ENCODE measurements at regions not wholly inside any gene's neighbourhood (a gene's known extent, or its start where the extent isn't known, plus 50 kb on each side); places are given as distances from the start of the nearest gene placed in this dataset.

DNA sequence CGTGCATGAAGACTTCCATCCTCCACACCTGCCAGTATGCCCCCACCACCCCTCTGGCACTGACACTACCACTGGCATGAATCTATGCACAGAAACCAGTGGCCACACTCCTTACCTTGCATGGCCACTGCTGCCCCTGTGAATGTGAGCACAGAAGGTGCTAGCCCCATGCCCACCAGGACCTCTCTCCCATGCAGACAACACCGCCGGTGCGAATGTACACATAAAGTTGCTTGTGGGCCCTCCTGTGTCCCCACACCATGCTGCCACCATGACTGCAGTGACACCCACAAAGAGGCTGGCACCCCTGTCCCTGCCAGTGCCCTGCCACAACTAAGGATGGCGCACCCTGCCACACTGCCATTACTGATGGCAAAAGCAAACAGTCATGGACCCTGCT lies 289.5 kb upstream of the KCND2 start:
- CTCF ChIA-PET, result no interaction called here
- ATAC-seq (ENCODE audit: low read depth), result no peak

DNA sequence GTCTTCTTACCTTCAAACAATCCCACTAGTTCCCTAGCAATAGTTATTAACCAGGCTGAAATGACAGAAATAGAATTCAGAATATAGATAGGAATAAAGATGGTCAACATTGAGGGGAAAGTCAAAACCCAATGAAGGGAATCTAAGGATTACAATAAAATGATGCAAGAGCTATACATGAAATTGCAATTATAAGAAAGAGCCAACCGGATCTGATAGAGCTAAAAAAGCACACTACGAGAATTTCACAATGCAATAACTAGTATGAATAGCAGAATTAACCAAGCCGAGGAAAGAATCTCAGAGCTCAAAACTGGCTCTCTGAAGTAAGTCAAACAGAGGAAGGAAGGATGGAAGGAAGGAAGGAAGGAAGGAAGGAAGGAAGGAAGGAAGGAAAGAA lies 288.7 kb upstream of the KCND2 start:
- H3K4me3 Mint-ChIP-seq, result no peak overlapping the region
- no peaks in the 10 kb centered on the region for H3K27me3 Mint-ChIP-seq
- H3K9me3 Mint-ChIP-seq (ENCODE audit: insufficient read depth), result peaks cover 5% of the 10 kb centered on the region
- Histone ChIP-seq H3K79me2 (ENCODE audit: control insufficient read depth, insufficient read depth, low read length) (no peaks in the 10 kb centered on the region), H3K27ac (ENCODE audit: low read length in 2 of 2) (no peak overlapping the region), H2AFZ (ENCODE audit: insufficient read depth, low read depth, low read length, poor library complexity, severe bottlenecking) (no peak overlapping the region), H3K4me1 (ENCODE audit: control insufficient read depth in 2 of 2, insufficient read depth in 2 of 2, low read length in 2 of 2) (no peaks in the 10 kb centered on the region), H4K20me1 (ENCODE audit: control insufficient read depth, insufficient read depth, low read length, poor library complexity, severe bottlenecking) (no peaks in the 10 kb centered on the region), H3K9ac (ENCODE audit: low read length) (no peak overlapping the region), H3K27me3 (replicated peaks in 1 of 4; ENCODE audit: control extremely low read depth in 1 of 4, control insufficient read depth in 3 of 4, insufficient read depth in 4 of 4, low read length in 3 of 4) (no peaks in the 10 kb centered on the region), H3K9me3 (ENCODE audit: control extremely low read depth in 1 of 3, control insufficient read depth in 2 of 3, insufficient read depth in 1 of 3, low read length in 2 of 3) (peaks cover 0 to 9% (median 0%) of the 10 kb centered on the region in 3 donors), H3K4me2 (replicated peaks; ENCODE audit: low read depth, low read length, poor library complexity, severe bottlenecking) (no peak overlapping the region), H3K4me3 (ENCODE audit: control extremely low read depth in 1 of 5, extremely low read depth in 1 of 5, insufficient read depth in 1 of 5, low read depth in 2 of 5, low read length in 4 of 5) (no peak overlapping the region), H3K36me3 (replicated peaks in 1 of 2; ENCODE audit: control extremely low read depth in 1 of 2, control insufficient read depth in 1 of 2, extremely low read depth in 1 of 2, insufficient read depth in 2 of 2, low read length in 1 of 2) (no peaks in the 10 kb centered on the region)
- TF ChIP-seq, protein P1, sequence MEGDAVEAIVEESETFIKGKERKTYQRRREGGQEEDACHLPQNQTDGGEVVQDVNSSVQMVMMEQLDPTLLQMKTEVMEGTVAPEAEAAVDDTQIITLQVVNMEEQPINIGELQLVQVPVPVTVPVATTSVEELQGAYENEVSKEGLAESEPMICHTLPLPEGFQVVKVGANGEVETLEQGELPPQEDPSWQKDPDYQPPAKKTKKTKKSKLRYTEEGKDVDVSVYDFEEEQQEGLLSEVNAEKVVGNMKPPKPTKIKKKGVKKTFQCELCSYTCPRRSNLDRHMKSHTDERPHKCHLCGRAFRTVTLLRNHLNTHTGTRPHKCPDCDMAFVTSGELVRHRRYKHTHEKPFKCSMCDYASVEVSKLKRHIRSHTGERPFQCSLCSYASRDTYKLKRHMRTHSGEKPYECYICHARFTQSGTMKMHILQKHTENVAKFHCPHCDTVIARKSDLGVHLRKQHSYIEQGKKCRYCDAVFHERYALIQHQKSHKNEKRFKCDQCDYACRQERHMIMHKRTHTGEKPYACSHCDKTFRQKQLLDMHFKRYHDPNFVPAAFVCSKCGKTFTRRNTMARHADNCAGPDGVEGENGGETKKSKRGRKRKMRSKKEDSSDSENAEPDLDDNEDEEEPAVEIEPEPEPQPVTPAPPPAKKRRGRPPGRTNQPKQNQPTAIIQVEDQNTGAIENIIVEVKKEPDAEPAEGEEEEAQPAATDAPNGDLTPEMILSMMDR (IDR thresholded peaks at IDR 0.05), result no peak
- no peak for TF ChIP-seq EZH2 (IDR thresholded peaks at IDR 0.05; ENCODE audit: borderline replicate concordance, insufficient read depth, low read depth, low read length, poor library complexity, severe bottlenecking)
- ATAC-seq (ENCODE audit: low read depth) (no peak), DNase-seq (no peak)
- ChIA-PET CTCF (no interaction called here), POLR2A (no interaction called here)
- H3K27ac Mint-ChIP-seq, result no peak overlapping the region
- 100% methylated on average over 1 of the region's 3 CpGs for WGBS (ENCODE audit: insufficient coverage)
- intact Hi-C loops (cut with micrococcal nuclease), result no loop called here
- H3K4me1 Mint-ChIP-seq, result no peaks in the 10 kb centered on the region

More for the DNA sequence above, 289.5 kb upstream of the KCND2 start:
- intact Hi-C loops (cut with micrococcal nuclease), result no loop called here
- Mint-ChIP-seq H3K27ac (no peak overlapping the region), H3K9me3 (ENCODE audit: insufficient read depth) (peaks cover 5% of the 10 kb centered on the region), H3K27me3 (no peaks in the 10 kb centered on the region), H3K4me1 (no peaks in the 10 kb centered on the region), H3K4me3 (no peak overlapping the region)
- Histone ChIP-seq H4K20me1 (ENCODE audit: control insufficient read depth, insufficient read depth, low read length, poor library complexity, severe bottlenecking) (no peaks in the 10 kb centered on the region), H3K79me2 (ENCODE audit: control insufficient read depth, insufficient read depth, low read length) (no peaks in the 10 kb centered on the region), H3K9me3 (ENCODE audit: control extremely low read depth in 1 of 3, control insufficient read depth in 2 of 3, insufficient read depth in 1 of 3, low read length in 2 of 3) (peaks cover 0 to 9% (median 0%) of the 10 kb centered on the region in 3 donors), H3K36me3 (replicated peaks in 1 of 2; ENCODE audit: control extremely low read depth in 1 of 2, control insufficient read depth in 1 of 2, extremely low read depth in 1 of 2, insufficient read depth in 2 of 2, low read length in 1 of 2) (no peaks in the 10 kb centered on the region), H2AFZ (ENCODE audit: insufficient read depth, low read depth, low read length, poor library complexity, severe bottlenecking) (no peak overlapping the region), H3K27ac (ENCODE audit: low read length in 2 of 2) (no peak overlapping the region), H3K27me3 (replicated peaks in 1 of 4; ENCODE audit: control extremely low read depth in 1 of 4, control insufficient read depth in 3 of 4, insufficient read depth in 4 of 4, low read length in 3 of 4) (no peaks in the 10 kb centered on the region), H3K4me1 (ENCODE audit: control insufficient read depth in 2 of 2, insufficient read depth in 2 of 2, low read length in 2 of 2) (no peaks in the 10 kb centered on the region), H3K9ac (ENCODE audit: low read length) (no peak overlapping the region), H3K4me3 (ENCODE audit: control extremely low read depth in 1 of 5, extremely low read depth in 1 of 5, insufficient read depth in 1 of 5, low read depth in 2 of 5, low read length in 4 of 5) (no peak overlapping the region), H3K4me2 (replicated peaks; ENCODE audit: low read depth, low read length, poor library complexity, severe bottlenecking) (no peak overlapping the region)
- DNase-seq, result no peak
- POLR2A ChIA-PET, result no interaction called here
- no peak for TF ChIP-seq EZH2 (IDR thresholded peaks at IDR 0.05; ENCODE audit: borderline replicate concordance, insufficient read depth, low read depth, low read length, poor library complexity, severe bottlenecking)
- TF ChIP-seq, protein P1 (IDR thresholded peaks at IDR 0.05), result no peak
- 100% methylated on average over 5 of the region's 5 CpGs for WGBS (ENCODE audit: insufficient coverage)
